Epithelial cell of proximal tubule (primary cell): ENCODE measurements at regions not wholly inside any gene's neighbourhood (a gene's known extent, or its start where the extent isn't known, plus 50 kb on each side); places are given as distances from the start of the nearest gene placed in this dataset.

Source experiments
- DNase-seq: peaks from one replicate; pipeline ENCODE4 v3.0.0-alpha.2; 2011; ENCODE audit warnings: low read depth
- H3K4me3 ChIP-seq: 2 replicates; pipeline ENCODE4 v1.5.1; 2011; ENCODE audit warnings: low read depth, mild to moderate bottlenecking, low read length
- CTCF ChIP-seq: conservative IDR thresholded peaks from 2 replicates; pipeline ENCODE4 v1.5.1; 2012; ENCODE audit warnings: low read depth, mild to moderate bottlenecking, low read length

- no peak for TF ChIP-seq CTCF
- no peak overlapping the region for H3K4me3 ChIP-seq
- DNase-seq: no peak
These were observed 579.2 kb downstream of the BCL11A start for GRCh38 chr2:59974051-59974766.

- TF ChIP-seq CTCF: no peak
- no peak overlapping the region for H3K4me3 ChIP-seq
- no peak for DNase-seq
These were observed 584.3 kb downstream of the BCL11A start for GRCh38 chr2:59969161-59969560.

GRCh38 chr2:59968441-59968840 lies 585.0 kb downstream of the BCL11A start:
- TF ChIP-seq CTCF: no peak
- DNase-seq: no peak

GRCh38 chr2:59967691-59968090 lies 585.8 kb downstream of the BCL11A start:
- no peak overlapping the region for H3K4me3 ChIP-seq
- DNase-seq: no peak
- TF ChIP-seq CTCF: no peak

More at GRCh38 chr2:59968441-59968840, 585.0 kb downstream of the BCL11A start:
- no peak overlapping the region for H3K4me3 ChIP-seq

- no peak for TF ChIP-seq CTCF
- DNase-seq: no peak
- no peak overlapping the region for H3K4me3 ChIP-seq
These were observed 590.3 kb downstream of the BCL11A start for GRCh38 chr2:59963157-59963556.

GRCh38 chr2:59961746-59962145 lies 591.7 kb downstream of the BCL11A start:
- DNase-seq: no peak
- no peak overlapping the region for H3K4me3 ChIP-seq
- TF ChIP-seq CTCF: no peak

- TF ChIP-seq CTCF: no peak
- no peak overlapping the region for H3K4me3 ChIP-seq
- DNase-seq: no peak
These were observed 593.5 kb downstream of the BCL11A start for GRCh38 chr2:59959944-59960343.
